ENCODE measurements at regions not wholly inside any gene's neighbourhood (a gene's known extent, or its start where the extent isn't known, plus 50 kb on each side); places are given as distances from the start of the nearest gene placed in this dataset.

GRCh38 chr2:146806364-146807005 is 1038.3 kb upstream of the ACVR2A start:
- Histone ChIP-seq H3K27me3 (ENCODE audit: control insufficient read depth, insufficient read depth, low read length) (no peaks in the 10 kb centered on the region), H3K36me3 (replicated peaks; ENCODE audit: control insufficient read depth, insufficient read depth, low read length) (no peaks in the 10 kb centered on the region), H3K4me3 (ENCODE audit: insufficient read depth, low read depth, low read length) (no peak overlapping the region)
- no peak for DNase-seq

- no peaks in the 10 kb centered on the region for H3K36me3 ChIP-seq (replicated peaks; ENCODE audit: control insufficient read depth, insufficient read depth, low read length)
- DNase-seq, result no peak
- no peak overlapping the region for H3K4me3 ChIP-seq (ENCODE audit: insufficient read depth, low read depth, low read length)
- no peaks in the 10 kb centered on the region for H3K27me3 ChIP-seq (ENCODE audit: control insufficient read depth, insufficient read depth, low read length)
These were observed 1040.5 kb upstream of the ACVR2A start for GRCh38 chr2:146804288-146804687.

GRCh38 chr2:146801886-146802285 is 1042.9 kb upstream of the ACVR2A start:
- Histone ChIP-seq H3K4me3 (ENCODE audit: insufficient read depth, low read depth, low read length) (no peak overlapping the region), H3K27me3 (ENCODE audit: control insufficient read depth, insufficient read depth, low read length) (no peaks in the 10 kb centered on the region), H3K36me3 (replicated peaks; ENCODE audit: control insufficient read depth, insufficient read depth, low read length) (no peaks in the 10 kb centered on the region)
- DNase-seq, result no peak

- H3K36me3 ChIP-seq (replicated peaks; ENCODE audit: control insufficient read depth, insufficient read depth, low read length), result no peaks in the 10 kb centered on the region
- H3K27me3 ChIP-seq (ENCODE audit: control insufficient read depth, insufficient read depth, low read length), result no peaks in the 10 kb centered on the region
- H3K4me3 ChIP-seq (ENCODE audit: insufficient read depth, low read depth, low read length), result no peak overlapping the region
- DNase-seq, result no peak
These were observed 1058.4 kb upstream of the ACVR2A start for GRCh38 chr2:146786396-146786795.

GRCh38 chr2:146785101-146785500 is 1059.7 kb upstream of the ACVR2A start:
- Histone ChIP-seq H3K36me3 (replicated peaks; ENCODE audit: control insufficient read depth, insufficient read depth, low read length) (no peaks in the 10 kb centered on the region), H3K4me3 (ENCODE audit: insufficient read depth, low read depth, low read length) (no peak overlapping the region), H3K27me3 (ENCODE audit: control insufficient read depth, insufficient read depth, low read length) (no peaks in the 10 kb centered on the region)
- no peak for DNase-seq

GRCh38 chr2:146784602-146785001 is 1060.2 kb upstream of the ACVR2A start:
- no peaks in the 10 kb centered on the region for H3K27me3 ChIP-seq (ENCODE audit: control insufficient read depth, insufficient read depth, low read length)
- H3K4me3 ChIP-seq (ENCODE audit: insufficient read depth, low read depth, low read length), result no peak overlapping the region
- DNase-seq, result no peak
- H3K36me3 ChIP-seq (replicated peaks; ENCODE audit: control insufficient read depth, insufficient read depth, low read length), result no peaks in the 10 kb centered on the region

GRCh38 chr2:146777181-146777580 is 1067.6 kb upstream of the ACVR2A start:
- no peak for DNase-seq
- Histone ChIP-seq H3K27me3 (ENCODE audit: control insufficient read depth, insufficient read depth, low read length) (no peaks in the 10 kb centered on the region), H3K4me3 (ENCODE audit: insufficient read depth, low read depth, low read length) (no peak overlapping the region), H3K36me3 (replicated peaks; ENCODE audit: control insufficient read depth, insufficient read depth, low read length) (no peaks in the 10 kb centered on the region)

- H3K27me3 ChIP-seq (ENCODE audit: control insufficient read depth, insufficient read depth, low read length), result no peaks in the 10 kb centered on the region
- H3K4me3 ChIP-seq (ENCODE audit: insufficient read depth, low read depth, low read length), result no peak overlapping the region
- no peak for DNase-seq
- H3K36me3 ChIP-seq (replicated peaks; ENCODE audit: control insufficient read depth, insufficient read depth, low read length), result no peaks in the 10 kb centered on the region
These were observed 1068.2 kb upstream of the ACVR2A start for GRCh38 chr2:146776596-146776995.

GRCh38 chr2:146771531-146771930 is 1073.3 kb upstream of the ACVR2A start:
- no peak overlapping the region for H3K4me3 ChIP-seq (ENCODE audit: insufficient read depth, low read depth, low read length)
- H3K27me3 ChIP-seq (ENCODE audit: control insufficient read depth, insufficient read depth, low read length), result no peaks in the 10 kb centered on the region
- no peaks in the 10 kb centered on the region for H3K36me3 ChIP-seq (replicated peaks; ENCODE audit: control insufficient read depth, insufficient read depth, low read length)
- no peak for DNase-seq

- DNase-seq, result no peak
- no peaks in the 10 kb centered on the region for H3K27me3 ChIP-seq (ENCODE audit: control insufficient read depth, insufficient read depth, low read length)
- H3K4me3 ChIP-seq (ENCODE audit: insufficient read depth, low read depth, low read length), result no peak overlapping the region
- no peaks in the 10 kb centered on the region for H3K36me3 ChIP-seq (replicated peaks; ENCODE audit: control insufficient read depth, insufficient read depth, low read length)
These were observed 1080.5 kb upstream of the ACVR2A start for GRCh38 chr2:146764301-146764700.

GRCh38 chr2:146762786-146763185 is 1082.0 kb upstream of the ACVR2A start:
- no peak for DNase-seq
- Histone ChIP-seq H3K36me3 (replicated peaks; ENCODE audit: control insufficient read depth, insufficient read depth, low read length) (no peaks in the 10 kb centered on the region), H3K4me3 (ENCODE audit: insufficient read depth, low read depth, low read length) (no peak overlapping the region), H3K27me3 (ENCODE audit: control insufficient read depth, insufficient read depth, low read length) (no peaks in the 10 kb centered on the region)

- DNase-seq, result no peak
- H3K36me3 ChIP-seq (replicated peaks; ENCODE audit: control insufficient read depth, insufficient read depth, low read length), result no peaks in the 10 kb centered on the region
- no peak overlapping the region for H3K4me3 ChIP-seq (ENCODE audit: insufficient read depth, low read depth, low read length)
- no peaks in the 10 kb centered on the region for H3K27me3 ChIP-seq (ENCODE audit: control insufficient read depth, insufficient read depth, low read length)
These were observed 1090.2 kb upstream of the ACVR2A start for GRCh38 chr2:146754606-146755005.

GRCh38 chr2:146748046-146748445 is 1096.8 kb upstream of the ACVR2A start:
- Histone ChIP-seq H3K4me3 (ENCODE audit: insufficient read depth, low read depth, low read length) (no peak overlapping the region), H3K27me3 (ENCODE audit: control insufficient read depth, insufficient read depth, low read length) (no peaks in the 10 kb centered on the region)
- DNase-seq, result no peak

GRCh38 chr2:146741260-146741659 is 1103.6 kb upstream of the ACVR2A start:
- Histone ChIP-seq H3K4me3 (ENCODE audit: insufficient read depth, low read depth, low read length) (no peak overlapping the region), H3K27me3 (ENCODE audit: control insufficient read depth, insufficient read depth, low read length) (no peaks in the 10 kb centered on the region), H3K36me3 (replicated peaks; ENCODE audit: control insufficient read depth, insufficient read depth, low read length) (no peaks in the 10 kb centered on the region)
- DNase-seq, result no peak

More at GRCh38 chr2:146748046-146748445, 1096.8 kb upstream of the ACVR2A start:
- no peaks in the 10 kb centered on the region for H3K36me3 ChIP-seq (replicated peaks; ENCODE audit: control insufficient read depth, insufficient read depth, low read length)

- Histone ChIP-seq H3K27me3 (ENCODE audit: control insufficient read depth, insufficient read depth, low read length) (no peaks in the 10 kb centered on the region), H3K4me3 (ENCODE audit: insufficient read depth, low read depth, low read length) (no peak overlapping the region), H3K36me3 (replicated peaks; ENCODE audit: control insufficient read depth, insufficient read depth, low read length) (no peaks in the 10 kb centered on the region)
- DNase-seq, result no peak
These were observed 1110.0 kb upstream of the ACVR2A start for GRCh38 chr2:146734821-146735190.

All from H7 (cell line).